SH-SY5Y (cell line): ENCODE measurements at regions not wholly inside any gene's neighbourhood (a gene's known extent, or its start where the extent isn't known, plus 50 kb on each side); places are given as distances from the start of the nearest gene placed in this dataset.

ENCODE experiments used
- GATA2 ChIP-seq: IDR thresholded peaks from 2 replicates; pipeline ENCODE4 v1.6.1; 2011; ENCODE audit warnings: mild to moderate bottlenecking, low read depth, low read length
- GATA3 ChIP-seq: IDR thresholded peaks from 2 replicates; pipeline ENCODE4 v1.6.1; 2011; ENCODE audit warnings: low read depth, mild to moderate bottlenecking, low read length, moderate library complexity

- no peak for TF ChIP-seq GATA2
- TF ChIP-seq GATA3: no peak
These were observed 213.2 kb upstream of the UGT8 start for GRCh38 chr4:114385195-114385985.
